ENCODE measurements at regions not wholly inside any gene's neighbourhood (a gene's known extent, or its start where the extent isn't known, plus 50 kb on each side); places are given as distances from the start of the nearest gene placed in this dataset.
A peak's percentile ranks its signal among the peaks of the same experiment; 100 is the strongest.

- H2AFZ ChIP-seq (replicated peaks): no peak overlapping the region
- H3K4me3 ChIP-seq: no peak overlapping the region
- H3K79me2 ChIP-seq (ENCODE audit: low read depth): no peaks in the 10 kb centered on the region
- H3K27ac Mint-ChIP-seq: no peak overlapping the region
- H3K27ac ChIP-seq: no peak overlapping the region
- H3K9ac ChIP-seq: no peak overlapping the region
- H3K27me3 Mint-ChIP-seq (ENCODE audit: insufficient read depth, low read depth): peaks cover 7% of the 10 kb centered on the region
- no peak for DNase-seq (ENCODE audit: low spot score)
- H3K4me1 Mint-ChIP-seq: no peaks in the 10 kb centered on the region
- no peaks in the 10 kb centered on the region for H3K36me3 ChIP-seq
- no peaks in the 10 kb centered on the region for H3K4me1 ChIP-seq
- no peak for TF ChIP-seq EZH2 (IDR thresholded peaks at IDR 0.05)
- no peak for TF ChIP-seq EZH2phosphoT487 (IDR thresholded peaks at IDR 0.05)
- no peak for TF ChIP-seq CTCF (IDR thresholded peaks at IDR 0.05)
- H3K27me3 ChIP-seq: no peaks in the 10 kb centered on the region
- no peak overlapping the region for H3K4me3 Mint-ChIP-seq
- H3K4me2 ChIP-seq: no peak overlapping the region
- peaks cover 2% of the 10 kb centered on the region for H3K9me3 Mint-ChIP-seq
- H3K9me3 ChIP-seq (ENCODE audit: low read depth): no peaks in the 10 kb centered on the region
- H4K20me1 ChIP-seq (ENCODE audit: low read depth): no peaks in the 10 kb centered on the region
- H3K36me3 Mint-ChIP-seq: no peaks in the 10 kb centered on the region
- no peaks in the 10 kb centered on the region for H3F3A ChIP-seq (ENCODE audit: low read depth)
Observed at GRCh38 chr12:125836647-125837046, 771.4 kb downstream of the AACS start.

- peaks cover 7% of the 10 kb centered on the region for H3K4me1 ChIP-seq
Observed at GRCh38 chr12:125841332-125841731, 776.1 kb downstream of the AACS start.

GRCh38 chr12:125852116-125852515 lies 786.9 kb downstream of the AACS start:
- Histone ChIP-seq H3K9me3 (ENCODE audit: low read depth) (no peaks in the 10 kb centered on the region), H3K4me1 (peaks cover 4% of the 10 kb centered on the region), H4K20me1 (ENCODE audit: low read depth) (no peaks in the 10 kb centered on the region), H3K4me3 (no peak overlapping the region), H3K27ac (no peak overlapping the region), H2AFZ (replicated peaks) (no peak overlapping the region), H3K9ac (no peak overlapping the region), H3F3A (ENCODE audit: low read depth) (no peaks in the 10 kb centered on the region), H3K27me3 (no peaks in the 10 kb centered on the region), H3K36me3 (no peaks in the 10 kb centered on the region), H3K79me2 (ENCODE audit: low read depth) (no peaks in the 10 kb centered on the region), H3K4me2 (no peak overlapping the region)
- H3K4me1 Mint-ChIP-seq: peaks cover 25% of the 10 kb centered on the region
- H3K27me3 Mint-ChIP-seq (ENCODE audit: insufficient read depth, low read depth): peaks cover 3% of the 10 kb centered on the region
- peaks cover 4% of the 10 kb centered on the region for H3K9me3 Mint-ChIP-seq
- no peaks in the 10 kb centered on the region for H3K36me3 Mint-ChIP-seq
- TF ChIP-seq EZH2phosphoT487 (IDR thresholded peaks at IDR 0.05) (no peak), CTCF (IDR thresholded peaks at IDR 0.05) (no peak), EZH2 (IDR thresholded peaks at IDR 0.05) (no peak)
- no peak for DNase-seq (ENCODE audit: low spot score)
- H3K27ac Mint-ChIP-seq: no peak overlapping the region
- H3K4me3 Mint-ChIP-seq: no peak overlapping the region

More at GRCh38 chr12:125841332-125841731, 776.1 kb downstream of the AACS start:
- Histone ChIP-seq H3F3A (ENCODE audit: low read depth) (no peaks in the 10 kb centered on the region), H3K27me3 (no peaks in the 10 kb centered on the region), H3K9me3 (ENCODE audit: low read depth) (no peaks in the 10 kb centered on the region), H3K27ac (no peak overlapping the region), H4K20me1 (ENCODE audit: low read depth) (no peaks in the 10 kb centered on the region), H2AFZ (replicated peaks) (no peak overlapping the region), H3K4me2 (no peak overlapping the region), H3K4me3 (no peak overlapping the region), H3K79me2 (ENCODE audit: low read depth) (no peaks in the 10 kb centered on the region), H3K9ac (no peak overlapping the region), H3K36me3 (no peaks in the 10 kb centered on the region)
- peaks cover 2% of the 10 kb centered on the region for H3K9me3 Mint-ChIP-seq
- H3K27me3 Mint-ChIP-seq (ENCODE audit: insufficient read depth, low read depth): peaks cover 7% of the 10 kb centered on the region
- H3K4me3 Mint-ChIP-seq: no peak overlapping the region
- peaks cover 11% of the 10 kb centered on the region for H3K4me1 Mint-ChIP-seq
- DNase-seq (ENCODE audit: low spot score): no peak
- no peaks in the 10 kb centered on the region for H3K36me3 Mint-ChIP-seq
- H3K27ac Mint-ChIP-seq: peak overlapping the region; percentile 33
- TF ChIP-seq EZH2phosphoT487 (IDR thresholded peaks at IDR 0.05) (no peak), CTCF (IDR thresholded peaks at IDR 0.05) (no peak), EZH2 (IDR thresholded peaks at IDR 0.05) (no peak)
